HCT116 (cell line): ENCODE measurements at regions not wholly inside any gene's neighbourhood (a gene's known extent, or its start where the extent isn't known, plus 50 kb on each side); places are given as distances from the start of the nearest gene placed in this dataset.

ENCODE experiments used
- ATAC-seq: fragments of 200-7000 bp; cut with Tn5 transposase; 2 replicates; pipeline ENCODE4 v1.9.1; 2020; ENCODE audit warnings: mild to moderate bottlenecking, moderate library complexity
- BruUV-seq: library from RNA; stranded (reverse); fragments of 400-500 nt; replicated peaks from 2 replicates; lab custom pipeline; 2021; lab: Mats Ljungman, UMichigan
- CTCF ChIA-PET: fragments of 300-600 bp; sonication (Branson Sonifier 250); formaldehyde crosslinking; loops from one replicate; lab custom pipeline; 2021; ENCODE audit warnings: antibody characterized with exemption; lab: Charles Lee
- POLR2A ChIA-PET: fragments of 300-600, 350-600 bp; sonication (Branson Sonifier 250); formaldehyde crosslinking; loops from one replicate; lab custom pipeline; 2021; ENCODE audit warnings: antibody characterized with exemption; lab: Charles Lee
- RAD21 ChIA-PET, 2 experiments: fragments of 300-600 bp; sonication (Branson Sonifier 250); formaldehyde crosslinking; loops; one replicate each; lab custom pipeline; 2023; ENCODE audit warnings: low total read pairs in 2 of 2; ENCODE audit not compliant: uncharacterized antibody in 2 of 2, unreplicated experiment in 2 of 2, low non-redundant PET in 1 of 2; lab: Charles Lee
- DNase-seq: peaks from one replicate; pipeline ENCODE4 v3.0.0-alpha.2; 2010; ENCODE audit warnings: low read depth, low spot score
- H2AFZ ChIP-seq: fragments of 200-600 bp; shearing (Covaris generic), sonication (generic); 2 replicates; pipeline ENCODE4 v1.6.1; 2017; ENCODE audit warnings: low read depth, mixed run types, mixed read lengths, antibody characterized with exemption, low read length; ENCODE audit not compliant: poor library complexity, severe bottlenecking
- H3K27ac ChIP-seq: 2 replicates; pipeline ENCODE4 v1.5.1; 2012; ENCODE audit warnings: low read depth, low read length
- H3K27me3 ChIP-seq: fragments of 200-600 bp; sonication (generic); 2 replicates; pipeline ENCODE4 v1.6.1; 2016; ENCODE audit warnings: mixed run types, low read length, mixed read lengths; ENCODE audit not compliant: insufficient read depth
- H3K36me3 ChIP-seq, 2 experiments: fragments of 200-500 bp in 1 of 2; fragments of 200-600 bp in 1 of 2; sonication (Bioruptor generic) in 1 of 2; sonication (generic) in 1 of 2; 2 replicates each; pipeline versions ENCODE4 v1.5.1 to v1.6.1; 2014 to 2016; ENCODE audit warnings: low read length in 2 of 2, inconsistent platforms in 1 of 2, mixed read lengths in 1 of 2, mixed run types in 1 of 2; ENCODE audit not compliant: insufficient read depth in 2 of 2, control insufficient read depth in 1 of 2
- H3K4me1 ChIP-seq, 2 experiments: fragments of 200-600 bp in 1 of 2; sonication (generic) in 1 of 2; 2 replicates each; pipeline versions ENCODE4 v1.5.1 to v1.6.1; 2012 to 2017; ENCODE audit warnings: low read length in 2 of 2, inconsistent platforms in 1 of 2, mild to moderate bottlenecking in 1 of 2, mixed read lengths in 1 of 2, mixed run types in 1 of 2, moderate library complexity in 1 of 2; ENCODE audit not compliant: insufficient read depth in 2 of 2, control insufficient read depth in 1 of 2
- H3K4me2 ChIP-seq: fragments of 200-600 bp; sonication (generic); 2 replicates; pipeline ENCODE4 v1.6.1; 2017; ENCODE audit warnings: mixed run types, low read length, mixed read lengths
- H3K4me3 ChIP-seq, 2 experiments: fragments of 200-600 bp in 1 of 2; sonication (generic) in 1 of 2; replicated peaks in 1 of 2; 2 replicates each; pipeline ENCODE4 v1.5.1; 2011 to 2016; ENCODE audit warnings: low read length in 2 of 2, control low read depth in 1 of 2, low read depth in 1 of 2, mild to moderate bottlenecking in 1 of 2, mixed read lengths in 1 of 2, mixed run types in 1 of 2
- H3K79me2 ChIP-seq: fragments of 200-600 bp; sonication (generic); 2 replicates; pipeline ENCODE4 v1.6.1; 2017; ENCODE audit warnings: mild to moderate bottlenecking, mixed run types, low read length, moderate library complexity, mixed read lengths; ENCODE audit not compliant: insufficient read depth
- H3K9ac ChIP-seq: fragments of 200-600 bp; sonication (generic); 2 replicates; pipeline ENCODE4 v1.6.1; 2016; ENCODE audit warnings: low read length, mixed read lengths
- H3K9me2 ChIP-seq: fragments of 200-600 bp; sonication (generic), shearing (Covaris generic); 2 replicates; pipeline ENCODE4 v1.6.1; 2017; ENCODE audit warnings: mixed run types, mild to moderate bottlenecking, moderate library complexity; ENCODE audit not compliant: insufficient read depth
- H3K9me3 ChIP-seq, 2 experiments: fragments of 200-500 bp in 1 of 2; fragments of 200-600 bp in 1 of 2; sonication (Bioruptor generic) in 1 of 2; sonication (generic) in 1 of 2; 2 replicates each; pipeline ENCODE4 v1.6.1; 2014 to 2017; ENCODE audit warnings: low read length in 2 of 2, mixed read lengths in 2 of 2, inconsistent platforms in 1 of 2, low read depth in 1 of 2, mild to moderate bottlenecking in 1 of 2, mixed run types in 1 of 2, moderate library complexity in 1 of 2; ENCODE audit not compliant: control insufficient read depth in 1 of 2, insufficient read depth in 1 of 2
- H4K20me1 ChIP-seq: fragments of 200-600 bp; sonication (generic), shearing (Covaris generic); 2 replicates; pipeline ENCODE4 v1.6.1; 2017; ENCODE audit warnings: mixed run types, mild to moderate bottlenecking, moderate library complexity; ENCODE audit not compliant: insufficient read depth
- CBX3 ChIP-seq: IDR thresholded peaks from 2 replicates; pipeline ENCODE4 v1.6.1; 2012; ENCODE audit warnings: low read depth
- EZH2 ChIP-seq: fragments of 200-600 bp; sonication (generic); IDR thresholded peaks from 2 replicates; pipeline ENCODE4 v1.6.1; 2017; ENCODE audit warnings: antibody characterized with exemption, mixed run types
- FOSL1 ChIP-seq: IDR thresholded peaks from 2 replicates; pipeline ENCODE4 v1.6.1; 2012; ENCODE audit warnings: low read depth
- JUND ChIP-seq: IDR thresholded peaks from 2 replicates; pipeline ENCODE4 v1.6.1; 2012
- POLR2AphosphoS5 ChIP-seq: IDR thresholded peaks from 2 replicates; pipeline ENCODE4 v1.6.1; 2011; ENCODE audit warnings: mild to moderate bottlenecking, low read depth, low read length, moderate library complexity
- SP1 ChIP-seq: IDR thresholded peaks from 2 replicates; pipeline ENCODE4 v1.6.1; 2012; ENCODE audit warnings: low read depth
- SRF ChIP-seq: IDR thresholded peaks from 2 replicates; pipeline ENCODE4 v1.6.1; 2012; ENCODE audit warnings: low read depth
- YY1 ChIP-seq: IDR thresholded peaks from 2 replicates; pipeline ENCODE4 v1.6.1; 2011; ENCODE audit warnings: low read length, low read depth, moderate library complexity, mild to moderate bottlenecking; ENCODE audit not compliant: insufficient replicate concordance; ENCODE audit errors: extremely low read depth
- ZNF274 ChIP-seq: fragments of 200-500 bp; sonication (Bioruptor generic); IDR thresholded peaks from 2 replicates; pipeline ENCODE4 v1.6.1; 2014; ENCODE audit warnings: mild to moderate bottlenecking, low read depth, low read length, inconsistent platforms
- intact Hi-C: fragments of 100-400 bp; cut with micrococcal nuclease; formaldehyde crosslinking; loops from 2 replicates; pipeline ENCODE4 v1.10.0; 2022
- TF ChIP-seq, protein P1 (sequence below): IDR thresholded peaks from 2 replicates; pipeline ENCODE4 v1.6.1; 2012; ENCODE audit warnings: low read depth
- TF ChIP-seq, protein P2 (sequence below): IDR thresholded peaks from 2 replicates; pipeline ENCODE4 v1.6.1; 2011; ENCODE audit warnings: mild to moderate bottlenecking, low read length, moderate library complexity; ENCODE audit not compliant: insufficient replicate concordance; ENCODE audit errors: extremely low read depth
- TF ChIP-seq, protein P3 (sequence below): IDR thresholded peaks from 2 replicates; pipeline ENCODE4 v1.6.1; 2012

DNA sequence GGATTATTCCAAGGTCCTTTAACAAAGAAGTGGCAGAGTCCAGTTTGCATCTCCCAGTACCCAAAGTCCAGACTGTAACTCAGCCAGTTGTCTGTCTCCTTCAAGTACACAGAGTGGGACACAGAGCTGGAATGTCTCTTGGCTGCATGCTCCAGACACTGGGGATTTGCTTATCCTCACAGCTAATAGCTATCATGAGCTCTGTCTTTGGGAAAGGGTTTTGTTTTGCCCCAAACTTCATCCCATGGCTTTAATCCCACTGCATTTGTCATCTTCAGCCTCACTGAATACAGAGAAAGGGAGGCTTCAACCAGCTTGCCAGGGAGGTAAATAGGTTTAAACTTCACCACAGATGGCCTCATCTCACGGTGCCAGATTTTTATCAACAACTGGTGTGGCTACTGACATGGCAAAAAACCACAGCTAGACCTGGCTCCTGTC is 412.2 kb upstream of the SLC24A2 start:
- TF ChIP-seq POLR2AphosphoS5 = no peak
- no peaks in the 10 kb centered on the region for H3K9me3 ChIP-seq
- intact Hi-C loops = no loop called here
- no TSS peak for BruUV-seq
- no peaks in the 10 kb centered on the region for H3K79me2 ChIP-seq
- H3K4me3 ChIP-seq = no peak overlapping the region
- H4K20me1 ChIP-seq = no peaks in the 10 kb centered on the region
- ChIA-PET RAD21 (no interaction called here), POLR2A (no interaction called here), CTCF (no interaction called here)
- H3K4me1 ChIP-seq = no peaks in the 10 kb centered on the region
- ATAC-seq (no peak), DNase-seq (no peak)
- H3K9ac ChIP-seq = no peak overlapping the region
- no peak overlapping the region for H3K4me2 ChIP-seq
- no peaks in the 10 kb centered on the region for H3K36me3 ChIP-seq
- H3K27ac ChIP-seq = no peak overlapping the region
- no peaks in the 10 kb centered on the region for H3K9me2 ChIP-seq
- H3K27me3 ChIP-seq = peaks cover 47% of the 10 kb centered on the region
- no peak overlapping the region for H2AFZ ChIP-seq

DNA sequence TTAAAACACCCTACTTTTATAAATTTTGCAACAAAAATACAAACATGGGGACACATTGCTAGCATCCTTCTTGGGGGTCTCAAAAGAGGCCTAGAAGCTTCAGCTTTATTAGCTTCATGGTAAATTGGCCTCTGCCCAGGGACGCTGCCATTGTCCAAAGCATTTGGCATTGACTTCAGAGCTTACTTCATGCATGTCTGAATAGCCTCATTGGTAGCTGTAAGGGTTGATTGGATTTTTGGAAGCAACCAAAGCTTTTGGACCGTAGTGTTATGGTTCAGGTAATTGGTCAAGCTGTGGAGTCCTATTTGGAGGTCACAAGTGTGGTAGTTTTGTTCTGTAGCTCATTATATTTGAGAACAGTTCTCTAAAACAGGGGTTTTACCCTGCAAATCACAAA is 411.7 kb upstream of the SLC24A2 start:
- no peak overlapping the region for H2AFZ ChIP-seq
- POLR2A ChIA-PET = no interaction called here
- RAD21 ChIA-PET = no interaction called here
- no peaks in the 10 kb centered on the region for H4K20me1 ChIP-seq
- H3K36me3 ChIP-seq = no peaks in the 10 kb centered on the region
- H3K4me3 ChIP-seq = no peak overlapping the region
- no TSS peak for BruUV-seq
- no peak overlapping the region for H3K4me2 ChIP-seq
- no peaks in the 10 kb centered on the region for H3K9me3 ChIP-seq
- no peak for TF ChIP-seq JUND
- no peak for TF ChIP-seq CBX3
- TF ChIP-seq EZH2 = no peak
- TF ChIP-seq ZNF274 = no peak
- TF ChIP-seq, protein P1, sequence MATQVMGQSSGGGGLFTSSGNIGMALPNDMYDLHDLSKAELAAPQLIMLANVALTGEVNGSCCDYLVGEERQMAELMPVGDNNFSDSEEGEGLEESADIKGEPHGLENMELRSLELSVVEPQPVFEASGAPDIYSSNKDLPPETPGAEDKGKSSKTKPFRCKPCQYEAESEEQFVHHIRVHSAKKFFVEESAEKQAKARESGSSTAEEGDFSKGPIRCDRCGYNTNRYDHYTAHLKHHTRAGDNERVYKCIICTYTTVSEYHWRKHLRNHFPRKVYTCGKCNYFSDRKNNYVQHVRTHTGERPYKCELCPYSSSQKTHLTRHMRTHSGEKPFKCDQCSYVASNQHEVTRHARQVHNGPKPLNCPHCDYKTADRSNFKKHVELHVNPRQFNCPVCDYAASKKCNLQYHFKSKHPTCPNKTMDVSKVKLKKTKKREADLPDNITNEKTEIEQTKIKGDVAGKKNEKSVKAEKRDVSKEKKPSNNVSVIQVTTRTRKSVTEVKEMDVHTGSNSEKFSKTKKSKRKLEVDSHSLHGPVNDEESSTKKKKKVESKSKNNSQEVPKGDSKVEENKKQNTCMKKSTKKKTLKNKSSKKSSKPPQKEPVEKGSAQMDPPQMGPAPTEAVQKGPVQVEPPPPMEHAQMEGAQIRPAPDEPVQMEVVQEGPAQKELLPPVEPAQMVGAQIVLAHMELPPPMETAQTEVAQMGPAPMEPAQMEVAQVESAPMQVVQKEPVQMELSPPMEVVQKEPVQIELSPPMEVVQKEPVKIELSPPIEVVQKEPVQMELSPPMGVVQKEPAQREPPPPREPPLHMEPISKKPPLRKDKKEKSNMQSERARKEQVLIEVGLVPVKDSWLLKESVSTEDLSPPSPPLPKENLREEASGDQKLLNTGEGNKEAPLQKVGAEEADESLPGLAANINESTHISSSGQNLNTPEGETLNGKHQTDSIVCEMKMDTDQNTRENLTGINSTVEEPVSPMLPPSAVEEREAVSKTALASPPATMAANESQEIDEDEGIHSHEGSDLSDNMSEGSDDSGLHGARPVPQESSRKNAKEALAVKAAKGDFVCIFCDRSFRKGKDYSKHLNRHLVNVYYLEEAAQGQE = no peak
- no peak for TF ChIP-seq FOSL1
- TF ChIP-seq, protein P2, sequence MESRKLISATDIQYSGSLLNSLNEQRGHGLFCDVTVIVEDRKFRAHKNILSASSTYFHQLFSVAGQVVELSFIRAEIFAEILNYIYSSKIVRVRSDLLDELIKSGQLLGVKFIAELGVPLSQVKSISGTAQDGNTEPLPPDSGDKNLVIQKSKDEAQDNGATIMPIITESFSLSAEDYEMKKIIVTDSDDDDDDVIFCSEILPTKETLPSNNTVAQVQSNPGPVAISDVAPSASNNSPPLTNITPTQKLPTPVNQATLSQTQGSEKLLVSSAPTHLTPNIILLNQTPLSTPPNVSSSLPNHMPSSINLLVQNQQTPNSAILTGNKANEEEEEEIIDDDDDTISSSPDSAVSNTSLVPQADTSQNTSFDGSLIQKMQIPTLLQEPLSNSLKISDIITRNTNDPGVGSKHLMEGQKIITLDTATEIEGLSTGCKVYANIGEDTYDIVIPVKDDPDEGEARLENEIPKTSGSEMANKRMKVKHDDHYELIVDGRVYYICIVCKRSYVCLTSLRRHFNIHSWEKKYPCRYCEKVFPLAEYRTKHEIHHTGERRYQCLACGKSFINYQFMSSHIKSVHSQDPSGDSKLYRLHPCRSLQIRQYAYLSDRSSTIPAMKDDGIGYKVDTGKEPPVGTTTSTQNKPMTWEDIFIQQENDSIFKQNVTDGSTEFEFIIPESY = no peak
- TF ChIP-seq SRF = no peak
- TF ChIP-seq, protein P3, sequence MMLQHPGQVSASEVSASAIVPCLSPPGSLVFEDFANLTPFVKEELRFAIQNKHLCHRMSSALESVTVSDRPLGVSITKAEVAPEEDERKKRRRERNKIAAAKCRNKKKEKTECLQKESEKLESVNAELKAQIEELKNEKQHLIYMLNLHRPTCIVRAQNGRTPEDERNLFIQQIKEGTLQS = no peak
- no peak for TF ChIP-seq POLR2AphosphoS5
- no peak for TF ChIP-seq YY1
- no peak for TF ChIP-seq SP1
- TF ChIP-seq, all 23 proteins: peak for 0
- Histone ChIP-seq H3K9ac (no peak overlapping the region), H3K27ac (no peak overlapping the region), H3K79me2 (no peaks in the 10 kb centered on the region), H3K27me3 (peaks cover 47% of the 10 kb centered on the region), H3K9me2 (no peaks in the 10 kb centered on the region), H3K4me1 (no peaks in the 10 kb centered on the region)
- intact Hi-C loops = no loop called here
- CTCF ChIA-PET = no interaction called here
- ATAC-seq (no peak), DNase-seq (no peak)
